ENCODE measurements at regions not wholly inside any gene's neighbourhood (a gene's known extent, or its start where the extent isn't known, plus 50 kb on each side); places are given as distances from the start of the nearest gene placed in this dataset.

- H3K27ac ChIP-seq (ENCODE audit: low read depth, low read length), result no peak overlapping the region
- H3K4me3 ChIP-seq (ENCODE audit: low read depth, low read length), result no peak overlapping the region
- TF ChIP-seq CTCF (IDR thresholded peaks at IDR 0.05; ENCODE audit: low read depth, low read length), result no peak
- no peaks in the 10 kb centered on the region for H3K27me3 ChIP-seq (ENCODE audit: control insufficient read depth, insufficient read depth, low read length)
- no peak for DNase-seq (ENCODE audit: low read depth, low spot score)
- ChIA-PET POLR2A (no interaction called here), CTCF (no interaction called here)
- no peaks in the 10 kb centered on the region for H3K9me3 ChIP-seq (ENCODE audit: control insufficient read depth, insufficient read depth, low read length)
Measured at GRCh38 chr10:108130575-108130974, 966.1 kb upstream of the SORCS1 start.

- Histone ChIP-seq H3K9me3 (ENCODE audit: control insufficient read depth, insufficient read depth, low read length) (peaks cover 4% of the 10 kb centered on the region; the same call in 1 of the 2 replicates), H3K27ac (ENCODE audit: low read depth, low read length) (no peak overlapping the region), H3K4me3 (ENCODE audit: low read depth, low read length) (no peak overlapping the region), H3K27me3 (ENCODE audit: control insufficient read depth, insufficient read depth, low read length) (no peaks in the 10 kb centered on the region)
- POLR2A ChIA-PET, result no interaction called here
- no peak for TF ChIP-seq CTCF (IDR thresholded peaks at IDR 0.05; ENCODE audit: low read depth, low read length)
- DNase-seq (ENCODE audit: low read depth, low spot score), result no peak
- CTCF ChIA-PET, result no interaction called here
Measured at GRCh38 chr10:108112218-108112617, 947.7 kb upstream of the SORCS1 start.

- ChIA-PET POLR2A (no interaction called here), CTCF (no interaction called here)
- Histone ChIP-seq H3K4me3 (ENCODE audit: low read depth, low read length) (no peak overlapping the region), H3K9me3 (ENCODE audit: control insufficient read depth, insufficient read depth, low read length) (no peaks in the 10 kb centered on the region; the same call in 1 of the 2 replicates), H3K27me3 (ENCODE audit: control insufficient read depth, insufficient read depth, low read length) (no peaks in the 10 kb centered on the region), H3K27ac (ENCODE audit: low read depth, low read length) (no peak overlapping the region)
- no peak for DNase-seq (ENCODE audit: low read depth, low spot score)
- TF ChIP-seq CTCF (IDR thresholded peaks at IDR 0.05; ENCODE audit: low read depth, low read length), result no peak
Measured at GRCh38 chr10:108104551-108105156, 940.1 kb upstream of the SORCS1 start.

GRCh38 chr10:108097258-108097657 lies 932.8 kb upstream of the SORCS1 start:
- H3K9me3 ChIP-seq (ENCODE audit: control insufficient read depth, insufficient read depth, low read length), result peaks cover 18% of the 10 kb centered on the region
- no peak overlapping the region for H3K27ac ChIP-seq (ENCODE audit: low read depth, low read length)
- ChIA-PET CTCF (no interaction called here), POLR2A (no interaction called here)
- TF ChIP-seq CTCF (IDR thresholded peaks at IDR 0.05; ENCODE audit: low read depth, low read length), result no peak
- no peak overlapping the region for H3K4me3 ChIP-seq (ENCODE audit: low read depth, low read length)
- no peak for DNase-seq (ENCODE audit: low read depth, low spot score)
- no peaks in the 10 kb centered on the region for H3K27me3 ChIP-seq (ENCODE audit: control insufficient read depth, insufficient read depth, low read length)

GRCh38 chr10:108095932-108096925 lies 931.7 kb upstream of the SORCS1 start:
- ChIA-PET CTCF (no interaction called here), POLR2A (no interaction called here)

More at GRCh38 chr10:108095932-108096925, 931.7 kb upstream of the SORCS1 start:
- no peak overlapping the region for H3K4me3 ChIP-seq (ENCODE audit: low read depth, low read length)
- H3K27ac ChIP-seq (ENCODE audit: low read depth, low read length), result no peak overlapping the region
- no peak for TF ChIP-seq CTCF (IDR thresholded peaks at IDR 0.05; ENCODE audit: low read depth, low read length)
- DNase-seq (ENCODE audit: low read depth, low spot score), result no peak
- H3K9me3 ChIP-seq (ENCODE audit: control insufficient read depth, insufficient read depth, low read length), result peaks cover 22% of the 10 kb centered on the region
- no peaks in the 10 kb centered on the region for H3K27me3 ChIP-seq (ENCODE audit: control insufficient read depth, insufficient read depth, low read length)
